ENCODE measurements at regions not wholly inside any gene's neighbourhood (a gene's known extent, or its start where the extent isn't known, plus 50 kb on each side); places are given as distances from the start of the nearest gene placed in this dataset.
"Not testable (repeated sequence)": the region's sequence is repeated elsewhere in the genome, so short reads cannot be mapped to it uniquely, and the experiment has no call there.

- no peak for DNase-seq (ENCODE audit: low read depth)
Measured at GRCh38 chr13:82597747-82598146, 1284.5 kb downstream of the SLITRK1 start.

DNA sequence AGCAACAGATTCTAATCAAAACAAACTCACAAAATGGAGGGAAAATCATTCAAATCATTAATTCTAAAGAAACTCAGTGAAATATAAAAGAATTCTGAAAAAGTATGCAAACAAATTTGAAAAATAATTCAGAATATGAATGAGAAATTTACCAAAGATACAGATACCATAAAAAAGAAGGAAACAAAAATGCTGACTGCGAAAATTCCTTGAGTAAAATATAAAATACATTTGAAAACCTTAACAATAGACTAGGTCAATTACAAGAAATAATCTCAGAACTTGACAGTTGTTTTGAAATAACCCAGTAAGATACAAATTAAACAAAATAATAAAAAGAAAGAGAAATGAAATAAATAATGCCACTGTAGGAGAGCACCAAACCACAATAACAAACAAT lies 1289.0 kb downstream of the SLITRK1 start:
- no peak for DNase-seq (ENCODE audit: low read depth)

GRCh38 chr13:82571653-82572052 lies 1310.6 kb downstream of the SLITRK1 start:
- DNase-seq (ENCODE audit: low read depth) = no peak

GRCh38 chr13:82569581-82569980 lies 1312.7 kb downstream of the SLITRK1 start:
- no peak for DNase-seq (ENCODE audit: low read depth)

GRCh38 chr13:82566864-82567263 lies 1315.4 kb downstream of the SLITRK1 start:
- no peak for DNase-seq (ENCODE audit: low read depth)

DNA sequence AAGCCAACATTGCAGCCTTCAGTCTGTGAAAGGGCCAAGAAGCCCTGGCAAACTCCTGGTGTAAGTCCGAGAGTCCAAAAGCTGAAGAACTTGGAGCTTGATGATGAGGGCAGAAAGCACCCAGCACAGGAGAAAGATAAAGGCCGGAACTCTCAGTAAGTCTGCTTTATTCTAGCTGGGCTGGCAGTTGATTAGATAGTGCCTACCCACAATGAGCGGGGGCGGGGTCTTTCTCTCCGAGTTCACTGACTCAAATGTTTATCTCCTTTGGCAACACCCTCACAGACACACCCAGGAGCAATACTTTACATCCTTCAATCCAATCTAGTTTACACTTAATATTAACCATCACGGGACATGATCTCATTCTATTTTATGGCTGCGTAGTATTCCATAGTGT lies 1317.1 kb downstream of the SLITRK1 start:
- DNase-seq (ENCODE audit: low read depth) = no peak

- no peak for DNase-seq (ENCODE audit: low read depth)
Measured at GRCh38 chr13:82560889-82561288, 1321.4 kb downstream of the SLITRK1 start.

- DNase-seq (ENCODE audit: low read depth) = no peak
Measured at GRCh38 chr13:82522872-82523271, 1359.4 kb downstream of the SLITRK1 start.

GRCh38 chr13:82506805-82507414 lies 1375.4 kb downstream of the SLITRK1 start:
- no peak for DNase-seq (ENCODE audit: low read depth)

DNA sequence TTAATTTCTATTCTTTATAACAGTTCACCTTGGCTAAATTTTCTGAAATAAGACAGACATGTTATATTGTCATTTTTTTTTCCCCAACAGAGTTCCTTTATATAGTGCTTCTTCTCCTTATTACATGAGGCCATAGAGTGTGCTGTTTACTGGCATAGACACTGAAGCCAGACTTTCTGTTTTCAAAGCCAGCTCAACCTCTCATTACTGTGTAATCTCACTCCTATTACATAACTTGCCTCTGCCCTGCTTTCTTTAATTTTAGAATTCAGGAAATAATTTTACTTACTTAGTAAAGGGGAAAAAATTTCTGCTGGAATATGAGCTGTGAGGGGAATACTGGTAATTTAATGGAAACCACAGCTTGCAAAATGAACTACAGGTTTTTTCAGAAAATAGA lies 1380.4 kb downstream of the SLITRK1 start:
- DNase-seq (ENCODE audit: low read depth) = no peak

- DNase-seq (ENCODE audit: low read depth) = no peak
Measured at GRCh38 chr13:82480415-82480814, 1401.9 kb downstream of the SLITRK1 start.

- no peak for DNase-seq (ENCODE audit: low read depth)
Measured at GRCh38 chr13:82477436-82477835, 1404.8 kb downstream of the SLITRK1 start.

GRCh38 chr13:82467626-82468025 lies 1414.6 kb downstream of the SLITRK1 start:
- DNase-seq (ENCODE audit: low read depth) = no peak

- DNase-seq (ENCODE audit: low read depth) = not testable (repeated sequence)
Measured at GRCh38 chr13:82459575-82459974, 1422.7 kb downstream of the SLITRK1 start.

DNA sequence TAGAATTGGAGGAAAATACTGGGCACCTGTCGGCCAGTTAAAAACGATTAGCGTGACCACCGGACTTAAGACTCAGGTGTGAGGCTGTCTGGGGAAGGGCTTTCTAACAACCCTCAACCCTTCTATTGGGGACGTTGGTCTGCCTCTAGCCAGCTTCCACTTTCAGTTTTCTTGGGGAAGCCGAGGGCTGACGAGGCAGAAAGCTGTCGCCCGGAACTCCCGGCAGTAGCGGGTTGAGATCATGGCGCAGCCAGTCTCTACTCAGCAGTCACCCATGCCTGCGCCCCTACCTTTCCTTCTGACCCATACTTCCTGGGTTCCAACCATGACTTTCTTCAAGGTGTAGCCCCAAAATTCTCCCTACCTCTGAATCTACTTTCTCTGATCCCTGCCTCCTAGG lies 1424.1 kb downstream of the SLITRK1 start:
- no peak for DNase-seq (ENCODE audit: low read depth)

DNA sequence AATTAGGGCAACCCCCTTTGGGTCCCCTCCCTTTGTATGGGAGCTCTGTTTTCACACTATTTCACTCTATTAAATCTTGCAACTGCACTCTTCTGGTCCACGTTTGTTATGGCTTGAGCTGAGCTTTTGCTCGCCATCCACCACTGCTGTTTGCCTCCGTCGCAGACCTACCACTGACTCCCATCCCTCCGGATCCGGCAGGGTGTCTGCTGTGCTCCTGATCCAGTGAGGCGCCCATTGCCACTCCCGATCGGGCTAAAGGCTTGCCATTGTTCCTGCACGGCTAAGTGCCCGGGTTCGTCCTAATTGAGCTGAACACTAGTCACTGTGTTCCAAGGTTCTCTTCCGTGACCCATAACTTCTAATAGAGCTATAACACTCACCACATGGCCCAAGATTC lies 1424.7 kb downstream of the SLITRK1 start:
- not testable (repeated sequence) for DNase-seq (ENCODE audit: low read depth)

DNA sequence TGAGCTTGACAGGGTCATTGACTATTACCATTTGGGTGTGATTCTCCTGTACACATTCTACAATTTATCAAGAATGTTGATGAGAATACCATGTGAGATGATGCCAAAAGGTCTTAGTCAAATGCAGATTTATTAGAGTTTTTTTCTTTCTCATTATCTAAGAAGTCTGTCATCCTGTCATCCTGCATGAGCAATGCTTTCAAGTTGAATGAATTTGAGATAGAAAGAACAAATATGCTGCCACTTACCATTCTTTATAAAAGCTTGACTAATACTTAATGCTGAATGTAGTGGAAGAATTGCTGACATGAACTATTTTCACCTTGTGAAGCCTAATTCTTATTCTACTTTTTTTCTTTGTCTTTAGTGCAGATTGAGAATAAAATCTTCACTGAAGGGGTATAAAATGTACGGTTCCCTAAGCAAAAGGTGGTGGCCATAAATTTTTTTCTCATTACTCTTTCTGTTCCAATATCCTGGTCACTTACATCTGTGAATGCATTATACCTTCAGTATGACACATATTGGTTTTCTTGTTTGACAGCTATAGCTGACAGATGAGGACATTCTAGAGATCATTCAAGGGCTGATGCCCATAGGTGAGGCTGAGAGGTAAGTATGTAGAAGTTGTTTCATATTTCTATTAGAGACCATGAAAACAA lies 1434.7 kb downstream of the SLITRK1 start:
- DNase-seq (ENCODE audit: low read depth) = no peak

GRCh38 chr13:82439159-82439904 lies 1442.9 kb downstream of the SLITRK1 start:
- no peak for DNase-seq (ENCODE audit: low read depth)

- DNase-seq (ENCODE audit: low read depth) = no peak
Measured at GRCh38 chr13:82438320-82438719, 1444.0 kb downstream of the SLITRK1 start.

DNA sequence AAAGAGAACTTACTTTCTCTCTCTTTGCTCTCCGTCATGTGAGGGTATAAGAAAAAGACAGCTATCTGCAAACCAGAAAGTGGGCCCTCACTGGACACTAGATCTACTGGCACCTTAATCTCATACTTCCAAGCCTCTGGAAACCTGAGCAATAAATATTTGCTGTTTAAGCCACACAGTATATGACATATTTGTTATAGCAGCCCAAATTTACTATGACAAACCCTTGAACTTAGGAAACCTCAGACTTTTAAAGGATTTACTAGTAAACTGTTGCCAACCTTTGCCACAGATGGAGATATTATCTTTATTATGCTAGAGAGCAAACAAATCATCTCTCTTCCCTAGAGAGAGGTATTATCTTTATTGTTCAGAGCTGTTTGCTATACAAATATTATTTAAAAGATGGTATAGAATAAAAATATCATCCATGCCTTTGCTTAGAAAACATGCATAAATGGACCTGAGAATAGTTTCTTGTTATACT lies 1446.1 kb downstream of the SLITRK1 start:
- DNase-seq (ENCODE audit: low read depth) = no peak

DNA sequence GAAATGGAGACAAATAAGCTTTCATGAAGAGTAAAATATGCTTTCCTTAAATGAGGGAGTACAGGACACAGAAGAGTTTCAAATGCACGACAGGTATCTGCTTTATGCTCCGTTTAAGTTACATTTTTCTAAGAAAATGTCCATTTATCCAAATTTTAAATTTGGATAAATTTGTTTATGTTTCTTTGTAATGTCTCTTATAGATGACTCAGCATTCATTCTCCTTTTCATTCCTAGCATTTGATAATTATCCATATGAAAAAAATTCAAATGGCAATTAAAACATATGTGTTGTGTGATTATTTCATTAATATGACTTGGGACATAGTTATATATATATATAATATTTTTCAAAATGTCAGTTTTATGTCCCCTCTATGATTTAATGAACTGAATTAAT lies 1449.3 kb downstream of the SLITRK1 start:
- DNase-seq (ENCODE audit: low read depth) = no peak

DNA sequence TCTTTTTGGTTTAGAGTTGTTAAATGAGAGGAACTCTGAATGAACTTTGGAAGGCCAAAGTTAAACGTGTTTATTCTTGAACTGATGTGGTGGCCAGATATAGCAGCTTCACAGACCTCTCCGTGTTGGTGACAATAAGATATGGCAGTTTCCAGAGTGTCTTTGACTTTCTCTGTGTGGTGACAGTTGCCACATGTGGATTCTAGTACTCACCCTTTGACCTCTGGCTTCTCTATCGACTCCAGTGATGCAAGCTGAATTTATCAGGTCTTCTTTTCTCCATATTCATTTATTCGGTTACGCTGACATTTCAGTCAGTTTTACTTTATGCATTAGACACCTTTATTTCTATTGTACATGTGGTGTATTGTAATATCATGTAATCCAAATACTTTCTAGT lies 1469.5 kb downstream of the SLITRK1 start:
- DNase-seq (ENCODE audit: low read depth) = no peak

DNA sequence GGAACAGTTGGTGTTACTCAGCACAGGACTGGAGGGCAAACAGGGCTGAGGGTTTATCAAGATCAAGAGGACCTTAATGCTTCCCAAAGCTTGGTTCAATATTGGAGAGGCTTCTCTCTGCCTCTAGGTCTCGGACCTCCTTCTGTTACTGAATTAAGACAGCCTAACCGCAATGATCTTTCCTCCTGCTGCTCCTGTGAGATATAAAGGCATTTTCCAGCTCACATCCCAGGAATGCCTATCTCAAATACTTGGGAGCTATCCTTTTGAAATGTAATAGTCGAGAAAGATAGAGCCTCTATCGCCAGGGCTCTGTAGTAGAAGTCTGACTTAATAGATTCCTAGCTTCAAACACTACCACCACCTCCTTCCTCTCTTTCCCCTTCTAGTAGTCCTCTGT lies 1475.0 kb downstream of the SLITRK1 start:
- DNase-seq (ENCODE audit: low read depth) = no peak
